Suppressor macrophage treated with lipopolysaccharide for 4 hours (primary cell): ENCODE measurements at regions not wholly inside any gene's neighbourhood (a gene's known extent, or its start where the extent isn't known, plus 50 kb on each side); places are given as distances from the start of the nearest gene placed in this dataset.
"Not testable (repeated sequence)": the region's sequence is repeated elsewhere in the genome, so short reads cannot be mapped to it uniquely, and the experiment has no call there.

Source experiments
- DNase-seq: peaks from one replicate; pipeline ENCODE4 v3.0.0-alpha.2; 2020

GRCh38 chr12:112616469-112617152, 174.9 kb upstream of the RPH3A start:
- no peak for DNase-seq

- DNase-seq: no peak
Measured at GRCh38 chr12:112617153-112617505, 174.4 kb upstream of the RPH3A start.

GRCh38 chr12:112627851-112628250, 163.7 kb upstream of the RPH3A start:
- peak; percentile 7 for DNase-seq

GRCh38 chr12:112631974-112632373, 159.6 kb upstream of the RPH3A start:
- not testable (repeated sequence) for DNase-seq

- DNase-seq: no peak
Measured at GRCh38 chr12:112635036-112635435, 156.5 kb upstream of the RPH3A start.

GRCh38 chr12:112638420-112638819, 153.1 kb upstream of the RPH3A start:
- DNase-seq: no peak

GRCh38 chr12:112645586-112645985, 146.0 kb upstream of the RPH3A start:
- no peak for DNase-seq

GRCh38 chr12:112656141-112656540, 135.4 kb upstream of the RPH3A start:
- no peak for DNase-seq

GRCh38 chr12:112664569-112664968, 127.0 kb upstream of the RPH3A start:
- no peak for DNase-seq

GRCh38 chr12:112665958-112666357, 125.6 kb upstream of the RPH3A start:
- no peak for DNase-seq

- no peak for DNase-seq
Measured at GRCh38 chr12:112671564-112671963, 120.0 kb upstream of the RPH3A start.

GRCh38 chr12:112674539-112674938, 117.0 kb upstream of the RPH3A start:
- DNase-seq: no peak

- no peak for DNase-seq
Measured at GRCh38 chr12:112676507-112676906, 115.0 kb upstream of the RPH3A start.

GRCh38 chr12:112677050-112677765, 114.3 kb upstream of the RPH3A start:
- DNase-seq: no peak

- DNase-seq: no peak
Measured at GRCh38 chr12:112680993-112681392, 110.6 kb upstream of the RPH3A start.

- no peak for DNase-seq
Measured at GRCh38 chr12:112682586-112682985, 109.0 kb upstream of the RPH3A start.

GRCh38 chr12:112684742-112685141, 106.8 kb upstream of the RPH3A start:
- peak; percentile 2 for DNase-seq

GRCh38 chr12:112685321-112685720, 106.2 kb upstream of the RPH3A start:
- DNase-seq: no peak

GRCh38 chr12:112686373-112686772, 105.2 kb upstream of the RPH3A start:
- DNase-seq: no peak

- DNase-seq: no peak
Measured at GRCh38 chr12:112694065-112694464, 97.5 kb upstream of the RPH3A start.

- not testable (repeated sequence) for DNase-seq
Measured at GRCh38 chr12:112697441-112697840, 94.1 kb upstream of the RPH3A start.

- no peak for DNase-seq
Measured at GRCh38 chr12:112705037-112705632, 86.4 kb upstream of the RPH3A start.

GRCh38 chr12:112710414-112710813, 81.1 kb upstream of the RPH3A start:
- DNase-seq: no peak

- DNase-seq: no peak
Measured at GRCh38 chr12:112711026-112711425, 80.5 kb upstream of the RPH3A start.
